Testis (tissue), 2 donors: ENCODE measurements at regions not wholly inside any gene's neighbourhood (a gene's known extent, or its start where the extent isn't known, plus 50 kb on each side); places are given as distances from the start of the nearest gene placed in this dataset.

Source experiments
- CTCF ChIP-seq, 3 experiments: fragments of 450-650 bp in 2 of 3; fragments of 200-600 bp in 1 of 3; sonication (generic) in 1 of 3; IDR thresholded peaks; one replicate each; pipeline ENCODE4 v1.5.1; 2016 to 2019; ENCODE audit warnings: antibody characterized with exemption in 3 of 3, mild to moderate bottlenecking in 2 of 3, moderate library complexity in 1 of 3
- POLR2A ChIP-seq: fragments of 450-650 bp; IDR thresholded peaks from one replicate; pipeline ENCODE4 v1.6.1; 2017; ENCODE audit warnings: antibody characterized with exemption, mild to moderate bottlenecking, moderate library complexity

GRCh38 chr4:125940426-125940825 is 625.7 kb downstream of the FAT4 start:
- no peak for TF ChIP-seq POLR2A
- TF ChIP-seq CTCF (IDR thresholded peaks at IDR 0.05) = no peak
